GM10266 (cell line): ENCODE measurements at regions not wholly inside any gene's neighbourhood (a gene's known extent, or its start where the extent isn't known, plus 50 kb on each side); places are given as distances from the start of the nearest gene placed in this dataset.

Experiments used
- DNase-seq: peaks from one replicate; pipeline ENCODE4 v3.0.0; 2012; ENCODE audit errors: extremely low spot score
- TF ChIP-seq, protein P1 (sequence below): IDR thresholded peaks from 2 replicates; pipeline ENCODE4 v1.5.1; 2012; ENCODE audit warnings: mild to moderate bottlenecking, low read depth; ENCODE audit not compliant: control insufficient read depth, insufficient read depth; ENCODE audit errors: missing control alignments

DNA sequence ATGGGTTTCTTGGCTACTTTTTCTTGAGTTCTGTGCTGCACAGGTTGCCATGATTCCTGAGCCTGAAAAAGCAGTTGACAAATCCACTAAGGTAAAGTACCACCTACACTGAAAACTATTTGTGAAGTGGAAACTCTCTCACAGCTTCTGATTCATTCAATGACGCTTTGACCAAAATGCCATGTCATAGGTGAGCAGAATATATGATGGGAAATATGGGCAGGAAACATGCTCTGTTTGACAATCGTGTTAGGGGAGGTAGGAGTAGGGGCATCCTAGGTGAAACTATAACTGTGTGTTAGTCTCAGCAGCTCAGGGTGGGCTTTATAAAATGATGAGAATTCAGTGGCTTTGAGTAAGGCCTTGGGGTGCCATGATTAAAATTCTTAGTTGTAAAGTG is 69.6 kb upstream of the ELMO1 start:
- no peak for DNase-seq
- TF ChIP-seq, protein P1, sequence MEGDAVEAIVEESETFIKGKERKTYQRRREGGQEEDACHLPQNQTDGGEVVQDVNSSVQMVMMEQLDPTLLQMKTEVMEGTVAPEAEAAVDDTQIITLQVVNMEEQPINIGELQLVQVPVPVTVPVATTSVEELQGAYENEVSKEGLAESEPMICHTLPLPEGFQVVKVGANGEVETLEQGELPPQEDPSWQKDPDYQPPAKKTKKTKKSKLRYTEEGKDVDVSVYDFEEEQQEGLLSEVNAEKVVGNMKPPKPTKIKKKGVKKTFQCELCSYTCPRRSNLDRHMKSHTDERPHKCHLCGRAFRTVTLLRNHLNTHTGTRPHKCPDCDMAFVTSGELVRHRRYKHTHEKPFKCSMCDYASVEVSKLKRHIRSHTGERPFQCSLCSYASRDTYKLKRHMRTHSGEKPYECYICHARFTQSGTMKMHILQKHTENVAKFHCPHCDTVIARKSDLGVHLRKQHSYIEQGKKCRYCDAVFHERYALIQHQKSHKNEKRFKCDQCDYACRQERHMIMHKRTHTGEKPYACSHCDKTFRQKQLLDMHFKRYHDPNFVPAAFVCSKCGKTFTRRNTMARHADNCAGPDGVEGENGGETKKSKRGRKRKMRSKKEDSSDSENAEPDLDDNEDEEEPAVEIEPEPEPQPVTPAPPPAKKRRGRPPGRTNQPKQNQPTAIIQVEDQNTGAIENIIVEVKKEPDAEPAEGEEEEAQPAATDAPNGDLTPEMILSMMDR: no peak

DNA sequence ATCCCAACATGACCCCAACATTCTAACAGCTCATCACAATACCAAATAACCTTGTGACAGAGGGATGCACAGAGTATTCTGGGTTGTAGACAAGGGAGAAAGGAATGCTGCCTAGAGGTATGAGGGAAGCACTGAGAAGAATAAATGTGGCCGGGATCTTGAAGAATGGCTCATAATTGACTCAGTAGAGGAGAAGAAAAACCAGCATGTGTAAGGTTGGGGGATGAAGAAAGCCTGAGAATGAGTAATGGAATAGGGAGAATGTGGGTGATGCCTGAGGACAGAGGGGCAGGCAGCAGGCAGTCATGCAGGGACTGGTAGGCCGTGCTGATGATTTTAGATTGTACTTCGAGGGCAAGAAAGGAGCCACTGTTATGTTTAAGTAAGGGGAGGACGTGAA is 75.4 kb upstream of the ELMO1 start:
- TF ChIP-seq, protein P1: no peak
- DNase-seq: no peak

DNA sequence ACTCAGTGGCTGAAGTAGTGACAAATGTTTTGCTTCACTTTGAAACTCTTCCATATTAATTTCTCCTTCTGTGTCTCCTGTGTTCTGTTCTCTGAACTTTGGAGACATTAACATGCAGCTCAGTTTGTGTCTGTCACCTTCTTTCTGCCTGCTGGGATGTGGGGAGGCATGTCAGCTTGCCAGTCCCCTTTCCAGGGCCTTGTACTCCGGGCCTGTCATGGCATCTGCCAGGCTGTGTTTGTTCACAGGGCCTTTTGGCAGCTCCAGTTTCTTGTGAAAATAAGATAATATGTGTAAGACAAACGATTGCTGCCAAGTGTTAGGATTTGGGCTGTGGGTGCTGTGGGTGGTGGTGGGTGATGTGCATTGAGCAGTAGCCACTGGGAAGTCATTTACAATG is 76.1 kb upstream of the ELMO1 start:
- TF ChIP-seq, protein P1: no peak
- DNase-seq: no peak

DNA sequence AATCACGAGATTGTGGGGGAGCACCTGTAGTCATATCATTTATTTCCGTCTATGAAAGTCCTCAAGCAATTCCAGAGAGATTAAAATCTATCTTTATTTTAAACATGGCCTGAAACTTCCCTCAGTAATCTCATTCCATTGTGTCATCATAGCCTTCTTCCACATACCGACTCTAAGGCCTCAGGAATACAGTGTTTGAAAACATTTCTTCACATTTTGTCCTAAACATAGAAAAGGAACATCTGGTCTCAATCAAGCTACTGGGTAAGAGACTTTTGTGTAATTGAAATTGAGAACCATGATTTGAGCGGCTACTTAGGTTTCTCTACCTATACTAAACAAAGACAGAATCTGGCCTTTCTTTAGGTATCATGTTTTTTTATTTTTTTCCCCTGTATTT is 78.0 kb upstream of the ELMO1 start:
- TF ChIP-seq, protein P1: no peak
- no peak for DNase-seq

DNA sequence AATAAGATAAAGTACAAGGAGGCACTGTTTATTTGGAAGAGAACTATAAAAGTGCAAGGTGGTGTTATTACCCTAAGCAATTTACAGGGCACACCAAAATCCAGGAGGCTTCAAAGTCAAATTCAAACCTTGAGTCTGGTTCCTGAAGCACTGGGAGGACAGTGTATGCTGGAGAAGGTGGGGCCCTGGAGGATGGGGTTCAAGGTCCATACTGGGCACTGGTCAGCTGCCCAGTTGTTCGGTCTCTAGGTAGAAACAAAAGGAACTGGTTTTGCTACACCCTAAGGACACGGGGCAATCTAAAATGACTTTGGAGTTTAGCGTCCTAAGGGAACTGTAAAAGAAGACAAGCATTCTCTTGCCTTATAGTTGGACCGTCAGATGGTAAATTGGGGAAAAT is 78.4 kb upstream of the ELMO1 start:
- DNase-seq: no peak
- TF ChIP-seq, protein P1: no peak

DNA sequence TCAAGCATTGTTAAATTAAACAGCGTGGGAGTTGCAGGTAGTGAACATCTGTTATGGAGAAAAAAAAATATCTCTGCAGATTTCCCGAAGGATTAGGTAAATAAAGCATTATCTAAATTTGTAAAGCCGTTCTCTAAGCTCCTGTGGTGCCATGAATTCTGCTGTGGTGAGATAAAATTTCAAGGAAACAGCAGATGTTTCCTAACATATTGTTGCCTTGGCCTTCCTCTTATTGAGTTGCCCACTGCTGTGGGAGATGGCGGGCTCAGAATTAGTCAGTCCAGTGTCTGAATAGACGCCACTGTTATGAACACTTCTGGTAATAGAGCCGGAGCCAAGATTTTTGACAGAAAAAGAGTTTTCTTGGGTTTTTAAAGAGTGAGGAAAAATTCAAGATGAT is 82.6 kb upstream of the ELMO1 start:
- TF ChIP-seq, protein P1: no peak
- DNase-seq: no peak

DNA sequence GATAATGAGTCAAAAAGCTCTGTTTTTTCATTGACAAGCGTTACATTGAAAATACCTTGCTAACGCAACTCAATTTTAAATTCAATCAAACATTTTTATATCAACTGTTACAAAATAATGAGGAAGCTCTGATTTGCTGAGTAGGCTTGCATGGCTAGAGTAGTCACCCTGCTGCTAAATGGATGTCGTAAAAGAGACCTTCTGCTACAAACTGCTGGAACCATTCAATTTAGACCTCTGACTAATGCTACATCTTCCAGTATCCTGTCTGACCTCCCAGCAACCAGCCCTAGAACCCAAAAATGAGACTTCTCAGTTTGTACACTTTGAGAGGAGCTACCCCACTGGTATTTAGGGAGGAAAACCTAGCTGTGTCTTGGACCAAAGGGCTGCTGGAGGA is 84.0 kb upstream of the ELMO1 start:
- TF ChIP-seq, protein P1: no peak
- no peak for DNase-seq
